Colonic mucosa (tissue), 4 donors: ENCODE measurements at regions not wholly inside any gene's neighbourhood (a gene's known extent, or its start where the extent isn't known, plus 50 kb on each side); places are given as distances from the start of the nearest gene placed in this dataset.
"Not testable (repeated sequence)": the region's sequence is repeated elsewhere in the genome, so short reads cannot be mapped to it uniquely, and the experiment has no call there.

Experiments
- DNase-seq: peaks from one replicate; pipeline ENCODE4 v3.0.0-alpha.2; 2020
- H3K27ac ChIP-seq: fragments of 200-600 bp; one replicate; pipeline ENCODE4 v1.8.0; 2021
- H3K27me3 ChIP-seq: fragments of 200-600 bp; one replicate; pipeline ENCODE4 v1.8.0; 2021
- H3K36me3 ChIP-seq: fragments of 200-600 bp; one replicate; pipeline ENCODE4 v1.8.0; 2021
- H3K4me1 ChIP-seq: fragments of 200-600 bp; one replicate; pipeline ENCODE4 v1.8.0; 2021; ENCODE audit warnings: mild to moderate bottlenecking
- H3K4me3 ChIP-seq: fragments of 200-600 bp; one replicate; pipeline ENCODE4 v1.8.0; 2021
- H3K9ac ChIP-seq, 2 donors: one replicate each; pipeline ENCODE4 v1.7.0; 2013; ENCODE audit warnings: control low read depth in 2 of 2, low read depth in 2 of 2, low read length in 2 of 2
- H3K9me3 ChIP-seq: fragments of 200-600 bp; one replicate; pipeline ENCODE4 v1.8.0; 2021
- CTCF ChIP-seq: fragments of 200-600 bp; IDR thresholded peaks from one replicate; pipeline ENCODE4 v1.8.0; 2022; ENCODE audit warnings: antibody characterized with exemption, mild to moderate bottlenecking
- intact Hi-C: fragments of 100-400 bp; cut with DNase I; formaldehyde crosslinking; loops from one replicate; pipeline ENCODE4 v1.14.1; 2022
- donor health status: healthy.
- donor health status: DM: no; HTN: no; CAD: no.
- donor health status: DM: no; HTN: no; CAD: no.

GRCh38 chr5:102099766-102100331 lies 196.2 kb downstream of the SLCO4C1 start:
- TF ChIP-seq CTCF, result no peak
- DNase-seq, result no peak
- intact Hi-C loops, result no loop called here

GRCh38 chr5:102099083-102099482 lies 197.0 kb downstream of the SLCO4C1 start:
- H3K36me3 ChIP-seq, H3K27ac ChIP-seq, DNase-seq, intact Hi-C loops, H3K27me3 ChIP-seq, H3K4me3 ChIP-seq, H3K4me1 ChIP-seq, H3K9ac ChIP-seq, H3K9me3 ChIP-seq: not testable (repeated sequence)

More at GRCh38 chr5:102099766-102100331, 196.2 kb downstream of the SLCO4C1 start:
- Histone ChIP-seq H3K36me3 (no peaks in the 10 kb centered on the region), H3K4me3 (no peak overlapping the region), H3K27ac (no peak overlapping the region), H3K9me3 (no peaks in the 10 kb centered on the region), H3K9ac (no peak overlapping the region), H3K4me1 (no peaks in the 10 kb centered on the region), H3K27me3 (no peaks in the 10 kb centered on the region)

- H3K36me3 ChIP-seq, H3K9me3 ChIP-seq, H3K9ac ChIP-seq, H3K4me1 ChIP-seq, DNase-seq, H3K27me3 ChIP-seq, H3K27ac ChIP-seq, H3K4me3 ChIP-seq, intact Hi-C loops: not testable (repeated sequence)
These were observed 197.5 kb downstream of the SLCO4C1 start for GRCh38 chr5:102098606-102099005.

GRCh38 chr5:102090770-102091169 lies 205.3 kb downstream of the SLCO4C1 start:
- Histone ChIP-seq H3K9me3 (no peaks in the 10 kb centered on the region), H3K9ac (no peak overlapping the region), H3K27ac (no peak overlapping the region), H3K4me3 (no peak overlapping the region), H3K4me1 (no peaks in the 10 kb centered on the region), H3K36me3 (no peaks in the 10 kb centered on the region), H3K27me3 (no peaks in the 10 kb centered on the region)
- intact Hi-C loops, result no loop called here
- DNase-seq, result peak; percentile 24
- peak; percentile 27 for TF ChIP-seq CTCF

GRCh38 chr5:102089883-102090282 lies 206.2 kb downstream of the SLCO4C1 start:
- Histone ChIP-seq H3K4me3 (no peak overlapping the region), H3K27ac (no peak overlapping the region), H3K4me1 (no peaks in the 10 kb centered on the region), H3K27me3 (no peaks in the 10 kb centered on the region), H3K9me3 (no peaks in the 10 kb centered on the region), H3K36me3 (no peaks in the 10 kb centered on the region), H3K9ac (no peak overlapping the region)
- DNase-seq, result no peak
- intact Hi-C loops, result no loop called here
- TF ChIP-seq CTCF, result no peak

- Histone ChIP-seq H3K9me3 (no peaks in the 10 kb centered on the region), H3K4me3 (no peak overlapping the region), H3K4me1 (no peaks in the 10 kb centered on the region), H3K27ac (no peak overlapping the region), H3K27me3 (no peaks in the 10 kb centered on the region), H3K36me3 (no peaks in the 10 kb centered on the region), H3K9ac (no peak overlapping the region)
- no peak for DNase-seq
- intact Hi-C loops, result no loop called here
- no peak for TF ChIP-seq CTCF
These were observed 208.2 kb downstream of the SLCO4C1 start for GRCh38 chr5:102087906-102088305.
